SH-SY5Y (cell line): ENCODE measurements at regions not wholly inside any gene's neighbourhood (a gene's known extent, or its start where the extent isn't known, plus 50 kb on each side); places are given as distances from the start of the nearest gene placed in this dataset.

Experiments
- GATA2 ChIP-seq: IDR thresholded peaks from 2 replicates; pipeline ENCODE4 v1.6.1; 2011; ENCODE audit warnings: mild to moderate bottlenecking, low read depth, low read length
- GATA3 ChIP-seq: IDR thresholded peaks from 2 replicates; pipeline ENCODE4 v1.6.1; 2011; ENCODE audit warnings: low read depth, mild to moderate bottlenecking, low read length, moderate library complexity

GRCh38 chr2:120601566-120601965 is 134.1 kb upstream of the GLI2 start:
- TF ChIP-seq GATA3 (no peak), GATA2 (no peak)
